ENCODE measurements at regions not wholly inside any gene's neighbourhood (a gene's known extent, or its start where the extent isn't known, plus 50 kb on each side); places are given as distances from the start of the nearest gene placed in this dataset.
A peak's percentile ranks its signal among the peaks of the same experiment; 100 is the strongest.
"Not testable (repeated sequence)": the region's sequence is repeated elsewhere in the genome, so short reads cannot be mapped to it uniquely, and the experiment has no call there.

DNA sequence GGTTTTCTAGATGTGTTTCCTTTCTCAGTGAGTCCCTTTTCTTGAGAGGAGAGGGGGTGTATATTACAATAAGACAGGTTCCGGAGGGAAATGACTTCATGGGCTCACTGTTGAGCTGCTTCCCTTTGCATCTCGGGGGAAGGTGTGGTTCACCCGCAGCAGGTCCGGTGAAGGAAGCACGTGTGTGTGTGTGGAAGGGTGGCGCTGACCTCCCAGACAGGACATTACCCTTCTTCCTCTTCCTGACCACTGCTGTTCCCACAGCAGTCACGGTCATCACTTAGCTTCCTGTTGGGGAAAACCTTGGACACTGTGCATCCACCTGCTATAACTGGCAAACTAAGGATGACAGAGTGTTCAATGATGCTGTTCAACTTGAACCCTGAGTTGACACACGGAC is 83.6 kb downstream of the PLEKHG1 start:
- DNase-seq (ENCODE audit: low spot score), result no peak

DNA sequence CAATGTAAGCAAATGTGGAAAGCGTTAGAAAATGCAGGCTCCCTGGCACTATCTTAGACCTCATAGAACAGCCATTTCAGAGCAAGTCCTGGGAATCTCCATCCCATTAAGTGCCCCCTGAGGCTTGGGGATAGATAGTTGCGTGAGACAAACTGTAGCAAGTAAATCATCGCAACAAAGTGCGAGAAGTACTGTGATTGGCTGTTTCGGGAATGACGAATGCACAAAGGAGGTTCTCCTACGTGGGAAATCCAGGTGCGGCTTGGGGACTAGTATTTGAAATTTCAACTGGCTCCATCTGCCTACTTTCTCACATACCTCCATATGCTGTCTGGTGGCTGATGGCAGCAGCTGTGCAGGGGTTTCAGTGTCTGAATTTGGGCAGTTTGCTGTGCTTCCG is 84.5 kb downstream of the PLEKHG1 start:
- DNase-seq (ENCODE audit: low spot score), result no peak

DNA sequence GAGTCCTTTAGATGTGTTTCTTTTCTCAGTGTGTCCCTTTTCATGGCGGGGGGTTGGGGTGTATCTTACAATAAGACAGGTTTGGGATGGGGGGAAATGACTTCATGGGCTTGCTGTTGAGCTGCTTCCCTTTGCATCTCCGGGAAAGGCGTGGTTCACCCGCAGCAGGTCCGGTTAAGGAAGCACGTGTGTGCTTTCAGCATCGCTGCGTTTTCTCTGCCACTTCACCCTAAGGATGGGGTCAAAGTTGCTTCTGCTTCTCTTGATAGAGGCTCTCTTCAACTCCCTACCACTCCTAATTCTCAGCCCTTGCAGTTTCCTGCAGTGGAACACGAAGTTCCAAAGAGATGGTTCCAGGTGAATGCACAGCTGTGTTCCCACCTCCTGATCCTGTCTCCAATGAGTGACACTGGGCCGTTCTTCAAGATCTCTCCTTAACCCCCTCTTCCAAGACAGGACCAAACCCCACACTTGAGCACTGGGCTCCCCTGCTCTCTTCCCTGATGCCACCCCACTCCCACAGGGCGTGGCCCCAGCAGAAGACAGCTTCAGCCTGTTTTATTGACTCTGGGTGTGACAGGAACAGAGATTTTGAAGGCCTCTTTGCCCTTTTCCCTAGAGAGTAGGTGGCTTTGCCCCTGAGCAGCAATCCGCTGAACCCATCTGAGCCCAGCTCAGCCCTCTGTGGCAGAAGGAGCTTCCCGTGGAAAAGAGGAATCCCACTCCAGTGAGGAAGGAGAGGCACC is 85.2 kb downstream of the PLEKHG1 start:
- no peak for DNase-seq (ENCODE audit: low spot score)

DNA sequence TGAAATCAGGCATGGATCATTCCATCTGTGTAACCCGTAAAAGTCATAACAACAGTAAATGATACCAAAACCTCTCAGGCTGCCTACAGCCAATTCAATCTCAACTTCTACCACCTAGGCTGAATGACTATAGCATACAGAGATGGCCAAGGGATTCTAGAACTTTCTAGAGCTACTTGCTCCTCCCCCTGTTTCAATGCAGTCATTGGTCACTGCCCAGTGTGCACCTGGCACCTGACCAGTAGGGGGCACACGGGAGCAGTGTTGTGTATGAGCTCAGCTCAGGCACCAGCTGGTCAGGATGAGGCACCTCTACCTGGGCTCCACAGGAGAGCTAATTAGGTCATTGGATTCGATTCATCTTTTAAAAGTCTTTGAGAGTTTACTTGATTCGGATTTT is 86.2 kb downstream of the PLEKHG1 start:
- peak; percentile 43 for DNase-seq (ENCODE audit: low spot score)

DNA sequence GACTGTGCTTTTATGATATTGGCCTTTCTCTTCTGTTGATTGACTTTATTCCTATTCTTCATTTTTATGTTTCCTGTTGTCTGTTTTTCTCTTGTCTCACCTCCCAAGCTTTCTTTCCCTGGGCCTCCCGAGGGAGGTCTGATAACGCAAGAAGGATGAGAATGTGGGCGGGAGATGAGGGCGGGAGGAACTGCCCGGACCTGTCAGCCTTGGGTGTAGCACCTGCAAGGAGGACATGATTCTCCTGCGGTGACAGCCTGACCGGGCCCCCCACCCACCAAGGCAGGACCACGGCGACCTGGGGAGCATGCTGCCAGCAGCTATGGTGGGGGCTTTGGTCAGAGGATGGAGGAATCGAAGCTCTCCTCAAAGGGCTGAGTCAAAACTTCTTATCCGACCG is 86.9 kb downstream of the PLEKHG1 start:
- DNase-seq (ENCODE audit: low spot score), result no peak

DNA sequence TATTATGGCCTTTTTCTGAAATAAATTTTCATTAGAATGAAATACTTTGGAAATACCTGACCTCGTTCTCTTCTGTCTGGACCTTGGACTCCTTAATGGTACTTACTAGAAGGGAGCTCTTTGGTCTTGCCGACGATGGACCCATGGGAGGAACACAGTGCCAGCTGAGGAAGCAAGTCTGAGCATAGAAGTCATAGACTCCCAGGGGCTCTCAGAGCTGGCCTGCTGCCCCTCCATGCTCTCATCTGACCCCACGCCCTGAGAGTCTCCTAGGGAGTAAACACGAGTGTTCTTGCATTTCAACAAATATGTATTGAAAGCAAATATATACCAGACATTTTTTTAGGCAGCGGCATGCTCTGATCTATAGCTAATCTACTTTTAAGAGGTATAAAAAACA is 87.8 kb downstream of the PLEKHG1 start:
- no peak for DNase-seq (ENCODE audit: low spot score)

DNA sequence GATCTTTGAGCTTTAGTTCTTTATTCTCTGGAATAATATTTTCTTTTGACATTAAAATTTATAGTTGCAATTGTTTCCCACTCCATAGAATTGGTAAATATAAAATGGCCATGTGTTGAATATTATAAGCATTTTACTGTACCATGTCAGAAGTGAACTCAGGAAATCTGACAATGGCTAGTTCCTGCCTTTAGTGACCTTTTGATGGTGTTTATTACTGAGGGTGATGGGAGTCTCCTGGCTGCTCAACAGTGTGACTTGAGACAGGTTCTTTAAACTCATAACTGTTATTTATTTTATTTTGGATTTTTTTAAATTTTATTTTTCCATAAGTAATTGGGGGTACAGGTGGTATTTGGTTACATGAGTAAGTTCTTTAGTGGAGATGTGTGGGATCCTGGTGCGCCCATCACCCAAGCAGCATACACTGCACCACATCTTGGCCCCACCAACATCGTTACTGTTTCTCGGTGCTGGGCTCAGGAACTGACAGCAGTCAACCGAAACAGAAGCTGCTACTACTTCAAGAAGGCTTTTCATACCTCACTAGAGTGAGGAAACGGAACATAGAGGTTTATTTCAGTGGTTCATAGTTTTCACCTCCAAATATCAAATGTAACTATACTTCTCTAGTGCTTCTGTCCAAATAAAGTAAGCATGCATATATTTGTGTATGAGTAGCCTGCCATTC is 90.4 kb downstream of the PLEKHG1 start:
- DNase-seq (ENCODE audit: low spot score), result no peak

DNA sequence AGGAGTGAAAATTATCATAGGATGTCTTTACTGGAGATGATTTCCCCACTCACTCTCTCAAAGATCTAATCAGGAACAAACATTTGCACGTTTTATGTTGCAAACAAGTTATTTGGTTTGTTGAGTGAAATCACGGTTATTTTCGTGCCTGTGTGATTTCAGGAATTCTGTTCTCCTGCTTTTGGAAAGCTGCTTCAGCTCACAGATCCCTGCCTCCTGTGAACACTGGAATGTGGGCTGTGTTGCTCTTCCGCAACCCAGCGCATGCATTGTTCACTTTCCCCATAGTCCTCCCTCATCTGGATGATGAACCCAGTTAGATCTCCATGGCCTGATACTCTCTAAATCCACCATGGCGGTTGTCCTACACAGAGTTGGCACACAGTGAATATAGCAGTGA is 91.0 kb downstream of the PLEKHG1 start:
- DNase-seq (ENCODE audit: low spot score), result no peak

DNA sequence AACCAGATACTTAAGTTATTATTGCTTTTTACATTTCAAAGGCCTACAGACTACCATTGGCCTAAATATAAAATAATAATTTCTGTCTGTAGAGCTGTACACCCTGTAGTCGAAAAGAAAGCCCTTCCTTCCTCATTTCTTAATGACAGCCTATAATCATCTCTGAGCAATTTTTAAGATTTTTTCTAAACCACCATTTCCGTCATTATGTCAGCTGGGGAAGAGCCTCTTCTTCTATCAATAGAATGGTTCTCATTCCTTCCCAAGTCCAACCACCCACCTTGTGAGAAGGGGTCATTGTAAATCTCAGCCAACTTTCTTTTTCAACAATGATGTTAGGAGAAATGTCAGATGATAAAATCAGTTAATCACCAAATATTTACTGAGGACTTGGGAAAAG is 91.8 kb downstream of the PLEKHG1 start:
- no peak for DNase-seq (ENCODE audit: low spot score)

DNA sequence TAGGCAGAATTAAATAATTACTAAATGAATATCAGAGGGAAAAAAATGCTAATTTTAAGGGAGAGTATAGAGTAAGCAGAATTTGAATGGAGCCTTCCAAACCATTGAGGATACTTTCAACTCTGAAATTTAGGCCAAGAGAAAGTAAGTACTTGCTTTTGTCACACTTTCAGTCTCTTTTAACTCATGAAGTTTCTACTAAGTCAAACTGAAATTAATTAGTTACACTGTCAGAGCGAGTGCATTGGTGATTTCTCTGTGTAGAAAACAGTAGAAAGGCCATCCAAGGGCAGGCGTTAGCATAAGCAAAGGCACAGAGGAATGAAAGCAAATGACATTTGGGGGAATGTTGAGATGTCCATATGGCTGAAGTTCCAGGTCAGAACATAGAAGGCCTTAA is 92.9 kb downstream of the PLEKHG1 start:
- DNase-seq (ENCODE audit: low spot score), result no peak

DNA sequence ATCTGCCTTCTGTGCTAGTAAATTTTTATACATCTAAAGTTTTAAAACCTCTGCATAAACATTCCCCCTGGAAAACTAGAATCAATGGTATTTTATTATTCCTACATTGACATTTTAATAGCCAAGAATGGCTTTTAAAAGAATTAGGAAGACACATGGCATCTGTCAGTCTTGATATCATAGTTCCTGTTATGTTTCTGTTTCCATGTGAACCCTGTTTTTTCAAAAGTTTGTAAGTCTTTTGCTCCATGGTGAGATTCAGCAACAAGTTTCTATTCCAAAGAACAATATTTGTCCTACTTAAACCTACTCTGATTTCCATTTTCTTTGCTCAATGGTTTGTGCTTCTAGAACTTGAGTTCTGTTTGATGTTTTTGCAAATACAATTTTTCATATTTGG is 95.2 kb downstream of the PLEKHG1 start:
- DNase-seq (ENCODE audit: low spot score), result no peak

DNA sequence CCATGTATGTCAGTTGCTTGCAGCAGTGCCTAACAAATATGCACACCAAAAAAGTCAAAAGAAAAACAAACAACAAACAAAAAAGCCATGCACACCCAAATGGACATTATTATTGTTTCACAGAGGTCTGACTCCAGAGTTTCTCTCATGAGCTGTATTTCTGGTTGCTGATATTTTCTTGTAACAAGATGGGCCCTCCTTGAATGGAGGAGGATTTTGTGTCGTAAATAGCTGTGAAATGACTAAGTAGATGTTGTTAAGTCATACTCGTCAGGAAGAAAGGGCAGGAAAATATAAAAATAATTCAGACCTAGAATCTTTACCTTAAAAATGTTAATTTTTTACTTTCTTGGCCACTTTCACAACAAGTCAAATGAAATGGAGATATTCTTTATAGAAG is 96.0 kb downstream of the PLEKHG1 start:
- no peak for DNase-seq (ENCODE audit: low spot score)

DNA sequence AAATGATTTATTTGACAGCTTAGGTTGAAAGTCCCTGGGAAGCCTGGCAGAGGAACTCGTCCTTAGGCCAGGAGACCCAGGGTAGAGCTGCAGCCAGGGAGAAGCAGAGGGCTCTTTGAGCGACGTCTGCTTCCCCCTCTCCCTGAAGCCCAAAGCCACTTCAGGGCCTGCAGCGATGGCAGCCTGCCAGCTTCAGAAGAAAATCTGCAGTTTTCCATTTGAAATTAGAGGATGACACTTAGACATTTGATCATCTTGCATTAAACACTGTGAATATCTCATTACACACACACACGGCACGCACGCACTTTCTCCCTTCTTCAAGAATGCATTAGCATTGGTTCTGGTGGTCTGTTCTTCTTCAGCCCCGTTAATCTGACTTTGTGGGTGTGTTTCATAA is 96.5 kb downstream of the PLEKHG1 start:
- DNase-seq (ENCODE audit: low spot score), result no peak

DNA sequence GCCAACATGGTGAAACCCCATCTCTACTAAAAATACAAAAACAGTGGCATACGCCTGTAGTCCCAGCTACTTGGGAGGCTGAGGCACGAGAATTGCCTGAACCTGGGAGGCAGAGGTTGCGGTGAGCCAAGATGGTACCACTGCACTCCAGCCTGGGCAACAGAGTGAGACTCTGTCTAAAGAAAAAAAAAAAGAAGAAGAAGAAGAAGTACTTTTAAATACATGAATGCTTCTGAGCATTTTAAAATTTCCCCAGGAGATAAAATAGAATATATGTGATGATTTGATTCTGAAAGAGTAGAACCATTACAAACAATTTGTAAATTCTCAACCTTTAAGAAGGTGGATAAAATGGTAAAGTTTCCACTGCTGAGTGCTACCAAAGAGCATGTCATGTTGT is 97.2 kb downstream of the PLEKHG1 start:
- not testable (repeated sequence) for DNase-seq (ENCODE audit: low spot score)

DNA sequence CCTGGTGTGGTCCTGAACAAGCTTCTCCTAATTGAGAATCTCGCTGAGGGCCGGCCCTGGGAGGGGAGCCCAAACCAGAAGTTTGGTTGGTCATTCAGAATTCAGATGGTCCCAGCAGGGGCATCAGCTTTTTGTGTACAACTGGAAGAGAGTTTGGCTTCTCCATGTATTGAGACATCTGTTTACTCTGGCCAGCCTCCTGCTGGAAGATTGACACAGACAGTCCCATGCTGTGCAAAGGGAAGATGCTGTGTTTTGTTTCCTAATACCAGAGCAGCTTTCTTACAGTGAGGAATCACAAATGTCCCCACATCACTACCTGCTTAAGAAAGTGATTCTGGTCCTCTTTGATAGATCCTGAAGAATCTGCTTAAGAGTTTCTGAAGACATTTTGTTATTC is 97.8 kb downstream of the PLEKHG1 start:
- DNase-seq (ENCODE audit: low spot score), result no peak

DNA sequence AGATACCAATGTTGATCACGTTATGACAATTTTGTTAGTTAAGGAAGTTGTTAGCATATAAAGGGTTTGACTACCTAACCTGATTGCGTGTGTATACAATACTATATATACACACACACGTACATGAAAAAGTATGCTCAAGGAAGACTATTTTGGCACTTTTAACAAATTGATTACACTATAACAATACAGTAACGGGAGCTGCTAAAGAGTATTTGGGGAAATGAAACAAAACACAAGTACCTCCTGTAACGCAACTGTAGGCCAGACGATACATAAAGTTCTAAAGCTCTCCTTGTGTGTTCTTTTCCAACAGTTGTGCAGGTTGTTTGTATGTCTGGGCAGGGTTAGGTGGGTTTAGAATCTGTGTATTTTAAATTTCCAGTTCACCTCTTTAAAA is 98.7 kb downstream of the PLEKHG1 start:
- no peak for DNase-seq (ENCODE audit: low spot score)

DNA sequence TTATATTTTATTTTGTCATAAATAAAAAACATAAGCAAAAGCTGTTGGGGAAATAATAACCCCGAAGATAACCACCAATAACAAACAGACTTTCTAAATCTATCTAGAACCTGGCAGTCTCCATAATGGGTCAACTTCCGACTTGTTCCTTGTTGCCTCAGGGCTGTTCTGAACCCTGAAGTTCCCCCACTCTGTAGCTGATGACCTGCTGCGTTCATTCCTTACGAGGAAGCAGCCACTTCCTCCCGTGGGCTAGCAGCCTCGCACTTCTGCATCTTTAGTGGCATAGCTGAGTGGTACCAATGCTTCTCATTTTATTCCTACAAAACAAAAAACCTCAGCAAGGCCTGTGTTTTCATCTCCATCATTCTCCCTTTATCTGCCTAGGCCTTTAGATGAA is 103.0 kb downstream of the PLEKHG1 start:
- DNase-seq (ENCODE audit: low spot score), result no peak

DNA sequence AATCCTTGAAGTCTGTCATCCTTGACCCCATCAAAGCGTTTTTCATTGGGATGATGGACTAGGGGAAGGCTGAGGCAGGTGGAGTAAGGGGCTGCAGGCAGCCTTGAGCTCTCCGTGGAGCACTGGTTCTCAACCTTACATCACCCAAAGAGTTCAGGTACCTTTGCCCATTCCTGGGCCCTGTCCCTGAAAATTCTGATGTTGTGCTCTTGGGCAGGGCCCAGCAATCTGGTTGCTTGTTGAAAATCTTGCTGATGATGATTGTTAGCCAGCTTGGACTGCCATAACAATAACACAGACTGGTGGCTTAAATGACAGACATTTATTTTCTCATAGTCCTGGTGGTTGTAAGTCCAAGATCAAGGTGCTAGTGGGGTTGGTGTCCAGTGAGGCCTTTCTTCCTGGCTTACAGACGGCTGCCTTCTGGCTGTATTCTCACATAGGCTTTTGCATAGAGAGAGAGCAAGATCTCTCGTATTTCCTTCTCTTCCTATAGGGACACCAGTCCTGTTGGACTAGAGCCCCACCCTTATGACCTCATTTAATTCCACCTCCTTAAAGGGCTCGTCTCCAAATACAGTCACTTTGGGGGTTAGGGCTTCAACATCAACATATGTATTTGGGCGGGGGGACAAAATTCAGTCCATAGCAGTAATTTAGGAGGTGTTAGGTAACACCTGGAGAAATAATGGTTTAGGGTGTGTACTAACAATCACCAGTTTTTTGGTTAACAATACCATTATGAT is 104.9 kb downstream of the PLEKHG1 start:
- no peak for DNase-seq (ENCODE audit: low spot score)

DNA sequence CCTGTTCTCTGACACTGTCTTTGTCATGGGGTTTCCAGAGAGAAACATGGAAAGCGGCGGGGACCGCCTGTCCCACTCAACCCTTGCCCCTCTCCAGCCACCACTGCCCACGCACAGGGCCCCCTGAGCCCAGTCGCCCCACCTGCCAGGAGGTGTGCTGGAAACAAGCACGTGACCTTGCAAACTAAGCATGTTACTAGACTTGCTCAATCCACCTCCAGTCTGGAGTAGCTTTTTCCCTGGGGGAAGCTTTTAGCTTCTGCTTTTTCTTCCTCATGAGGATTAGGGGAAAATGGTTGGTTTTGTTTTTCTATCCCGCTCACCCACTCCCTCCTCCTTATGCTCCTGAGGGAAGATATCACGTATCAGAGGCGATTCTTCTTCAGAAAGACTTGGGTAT is 105.7 kb downstream of the PLEKHG1 start:
- DNase-seq (ENCODE audit: low spot score), result no peak

DNA sequence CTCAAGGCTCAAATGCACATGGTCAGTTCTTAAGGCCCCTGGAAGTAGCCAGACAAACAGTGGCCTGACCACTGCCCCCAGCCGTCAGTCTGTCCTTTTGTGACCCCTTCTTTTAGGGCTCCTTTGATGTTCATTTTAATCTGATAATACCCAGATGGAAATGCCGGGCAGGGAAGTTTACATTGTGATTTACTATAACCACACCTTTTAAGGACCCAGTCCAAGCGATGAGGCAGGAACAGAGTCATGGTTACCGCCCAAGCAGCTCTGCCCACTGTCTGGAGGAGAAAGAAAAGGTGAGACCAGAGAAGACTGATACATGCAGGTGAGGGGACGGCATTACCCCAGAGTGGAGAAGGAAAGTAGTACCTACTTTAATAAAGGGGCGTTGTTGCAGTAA is 110.6 kb downstream of the PLEKHG1 start:
- no peak for DNase-seq (ENCODE audit: low spot score)

DNA sequence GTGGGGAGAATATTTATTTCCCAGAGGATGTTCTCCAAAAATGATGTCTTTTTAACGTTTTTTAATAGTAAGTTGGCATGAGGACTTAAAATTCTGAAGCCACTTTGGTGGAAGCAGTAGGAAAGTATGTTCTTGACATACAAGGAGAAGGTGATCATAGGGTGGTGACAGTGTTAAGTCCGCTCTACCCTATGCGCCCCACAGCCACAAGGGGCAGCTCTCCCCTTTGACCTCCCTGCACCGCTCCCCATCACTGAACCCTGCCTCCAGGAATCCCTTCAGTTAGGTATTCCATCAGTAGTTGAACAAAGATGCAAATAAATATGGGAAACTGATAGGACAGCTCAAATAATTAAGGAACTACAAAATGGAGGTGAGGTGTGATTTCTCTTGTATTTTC is 111.4 kb downstream of the PLEKHG1 start:
- no peak for DNase-seq (ENCODE audit: low spot score)

DNA sequence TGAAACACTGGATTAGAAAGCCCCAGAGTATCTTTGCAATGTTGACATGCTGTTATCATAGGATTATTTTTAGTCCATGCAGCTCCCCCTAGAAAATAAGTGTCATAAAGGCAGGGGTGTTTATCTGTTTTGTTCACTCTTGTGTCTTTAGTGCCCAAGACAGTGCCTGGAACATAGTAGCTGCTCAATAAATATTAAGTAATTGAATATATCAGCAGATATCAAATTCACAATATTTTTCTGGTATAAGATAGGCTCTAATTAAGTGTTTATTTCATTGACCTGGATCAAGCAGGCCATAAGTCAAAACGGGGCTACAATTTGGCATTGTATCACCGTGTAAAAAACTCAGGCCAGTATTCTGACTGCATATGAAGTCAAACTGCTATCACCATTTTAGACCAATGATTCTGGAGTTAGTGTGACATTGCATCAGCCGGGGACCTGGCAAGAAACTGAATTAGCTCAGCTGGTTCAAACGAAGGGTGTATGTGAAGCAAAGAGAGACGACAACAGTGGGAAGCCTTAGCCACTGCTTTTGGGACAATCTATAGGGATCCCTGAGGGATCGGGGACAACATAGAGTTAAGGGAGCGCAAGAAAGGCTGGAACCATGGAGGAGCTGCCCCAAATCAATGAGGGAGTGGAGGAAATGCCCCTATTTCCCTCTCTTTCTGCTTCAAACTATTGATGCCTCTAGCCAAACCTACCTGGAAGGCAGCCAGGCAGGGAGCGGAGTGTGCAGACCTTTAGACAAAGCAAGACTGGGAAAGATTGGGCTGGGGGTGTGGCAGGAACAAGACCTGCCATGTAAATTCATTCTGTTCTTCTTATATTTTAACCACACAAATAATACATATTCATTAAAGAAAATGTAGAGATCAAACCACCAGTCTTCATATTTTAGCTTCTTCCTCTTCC is 112.2 kb downstream of the PLEKHG1 start:
- DNase-seq (ENCODE audit: low spot score), result no peak

Measured in CD4-positive, alpha-beta T cell treated with Interleukin-2 at 100 ng/mL for 4 hours (primary cell).